HCT116 (cell line): ENCODE measurements at regions not wholly inside any gene's neighbourhood (a gene's known extent, or its start where the extent isn't known, plus 50 kb on each side); places are given as distances from the start of the nearest gene placed in this dataset.

Experiments
- ATAC-seq: fragments of 200-7000 bp; cut with Tn5 transposase; 2 replicates; pipeline ENCODE4 v1.9.1; 2020; ENCODE audit warnings: mild to moderate bottlenecking, moderate library complexity
- BruUV-seq: library from RNA; stranded (reverse); fragments of 400-500 nt; replicated peaks from 2 replicates; lab custom pipeline; 2021; lab: Mats Ljungman, UMichigan
- CTCF ChIA-PET: fragments of 300-600 bp; sonication (Branson Sonifier 250); formaldehyde crosslinking; loops from one replicate; lab custom pipeline; 2021; ENCODE audit warnings: antibody characterized with exemption; lab: Charles Lee
- POLR2A ChIA-PET: fragments of 300-600, 350-600 bp; sonication (Branson Sonifier 250); formaldehyde crosslinking; loops from one replicate; lab custom pipeline; 2021; ENCODE audit warnings: antibody characterized with exemption; lab: Charles Lee
- RAD21 ChIA-PET, 2 experiments: fragments of 300-600 bp; sonication (Branson Sonifier 250); formaldehyde crosslinking; loops; one replicate each; lab custom pipeline; 2023; ENCODE audit warnings: low total read pairs in 2 of 2; ENCODE audit not compliant: uncharacterized antibody in 2 of 2, unreplicated experiment in 2 of 2, low non-redundant PET in 1 of 2; lab: Charles Lee
- DNase-seq: peaks from one replicate; pipeline ENCODE4 v3.0.0-alpha.2; 2010; ENCODE audit warnings: low read depth, low spot score
- H2AFZ ChIP-seq: fragments of 200-600 bp; shearing (Covaris generic), sonication (generic); 2 replicates; pipeline ENCODE4 v1.6.1; 2017; ENCODE audit warnings: low read depth, mixed run types, mixed read lengths, antibody characterized with exemption, low read length; ENCODE audit not compliant: poor library complexity, severe bottlenecking
- H3K27ac ChIP-seq: 2 replicates; pipeline ENCODE4 v1.5.1; 2012; ENCODE audit warnings: low read depth, low read length
- H3K27me3 ChIP-seq: fragments of 200-600 bp; sonication (generic); 2 replicates; pipeline ENCODE4 v1.6.1; 2016; ENCODE audit warnings: mixed run types, low read length, mixed read lengths; ENCODE audit not compliant: insufficient read depth
- H3K36me3 ChIP-seq, 2 experiments: fragments of 200-500 bp in 1 of 2; fragments of 200-600 bp in 1 of 2; sonication (Bioruptor generic) in 1 of 2; sonication (generic) in 1 of 2; 2 replicates each; pipeline versions ENCODE4 v1.5.1 to v1.6.1; 2014 to 2016; ENCODE audit warnings: low read length in 2 of 2, inconsistent platforms in 1 of 2, mixed read lengths in 1 of 2, mixed run types in 1 of 2; ENCODE audit not compliant: insufficient read depth in 2 of 2, control insufficient read depth in 1 of 2
- H3K4me1 ChIP-seq, 2 experiments: fragments of 200-600 bp in 1 of 2; sonication (generic) in 1 of 2; 2 replicates each; pipeline versions ENCODE4 v1.5.1 to v1.6.1; 2012 to 2017; ENCODE audit warnings: low read length in 2 of 2, inconsistent platforms in 1 of 2, mild to moderate bottlenecking in 1 of 2, mixed read lengths in 1 of 2, mixed run types in 1 of 2, moderate library complexity in 1 of 2; ENCODE audit not compliant: insufficient read depth in 2 of 2, control insufficient read depth in 1 of 2
- H3K4me2 ChIP-seq: fragments of 200-600 bp; sonication (generic); 2 replicates; pipeline ENCODE4 v1.6.1; 2017; ENCODE audit warnings: mixed run types, low read length, mixed read lengths
- H3K4me3 ChIP-seq, 2 experiments: fragments of 200-600 bp in 1 of 2; sonication (generic) in 1 of 2; replicated peaks in 1 of 2; 2 replicates each; pipeline ENCODE4 v1.5.1; 2011 to 2016; ENCODE audit warnings: low read length in 2 of 2, control low read depth in 1 of 2, low read depth in 1 of 2, mild to moderate bottlenecking in 1 of 2, mixed read lengths in 1 of 2, mixed run types in 1 of 2
- H3K79me2 ChIP-seq: fragments of 200-600 bp; sonication (generic); 2 replicates; pipeline ENCODE4 v1.6.1; 2017; ENCODE audit warnings: mild to moderate bottlenecking, mixed run types, low read length, moderate library complexity, mixed read lengths; ENCODE audit not compliant: insufficient read depth
- H3K9ac ChIP-seq: fragments of 200-600 bp; sonication (generic); 2 replicates; pipeline ENCODE4 v1.6.1; 2016; ENCODE audit warnings: low read length, mixed read lengths
- H3K9me2 ChIP-seq: fragments of 200-600 bp; sonication (generic), shearing (Covaris generic); 2 replicates; pipeline ENCODE4 v1.6.1; 2017; ENCODE audit warnings: mixed run types, mild to moderate bottlenecking, moderate library complexity; ENCODE audit not compliant: insufficient read depth
- H3K9me3 ChIP-seq, 2 experiments: fragments of 200-500 bp in 1 of 2; fragments of 200-600 bp in 1 of 2; sonication (Bioruptor generic) in 1 of 2; sonication (generic) in 1 of 2; 2 replicates each; pipeline ENCODE4 v1.6.1; 2014 to 2017; ENCODE audit warnings: low read length in 2 of 2, mixed read lengths in 2 of 2, inconsistent platforms in 1 of 2, low read depth in 1 of 2, mild to moderate bottlenecking in 1 of 2, mixed run types in 1 of 2, moderate library complexity in 1 of 2; ENCODE audit not compliant: control insufficient read depth in 1 of 2, insufficient read depth in 1 of 2
- H4K20me1 ChIP-seq: fragments of 200-600 bp; sonication (generic), shearing (Covaris generic); 2 replicates; pipeline ENCODE4 v1.6.1; 2017; ENCODE audit warnings: mixed run types, mild to moderate bottlenecking, moderate library complexity; ENCODE audit not compliant: insufficient read depth
- CBX3 ChIP-seq: IDR thresholded peaks from 2 replicates; pipeline ENCODE4 v1.6.1; 2012; ENCODE audit warnings: low read depth
- CEBPB ChIP-seq: IDR thresholded peaks from 2 replicates; pipeline ENCODE4 v1.6.1; 2012; ENCODE audit warnings: low read depth
- EGR1 ChIP-seq: IDR thresholded peaks from 2 replicates; pipeline ENCODE4 v1.6.1; 2012; ENCODE audit warnings: low read depth
- EZH2 ChIP-seq: fragments of 200-600 bp; sonication (generic); IDR thresholded peaks from 2 replicates; pipeline ENCODE4 v1.6.1; 2017; ENCODE audit warnings: antibody characterized with exemption, mixed run types
- EZH2phosphoT487 ChIP-seq: fragments of 200-600 bp; IDR thresholded peaks from 2 replicates; pipeline ENCODE4 v1.6.1; 2018; ENCODE audit warnings: antibody characterized with exemption, borderline replicate concordance
- FOSL1 ChIP-seq: IDR thresholded peaks from 2 replicates; pipeline ENCODE4 v1.6.1; 2012; ENCODE audit warnings: low read depth
- JUND ChIP-seq: IDR thresholded peaks from 2 replicates; pipeline ENCODE4 v1.6.1; 2012
- RAD21 ChIP-seq: IDR thresholded peaks from 2 replicates; pipeline ENCODE4 v1.6.1; 2012; ENCODE audit warnings: low read depth, mild to moderate bottlenecking
- REST ChIP-seq: IDR thresholded peaks from 2 replicates; pipeline ENCODE4 v1.6.1; 2012; ENCODE audit warnings: low read depth
- SIN3A ChIP-seq: IDR thresholded peaks from 2 replicates; pipeline ENCODE4 v1.6.1; 2012; ENCODE audit warnings: low read depth
- YY1 ChIP-seq: IDR thresholded peaks from 2 replicates; pipeline ENCODE4 v1.6.1; 2011; ENCODE audit warnings: low read length, low read depth, moderate library complexity, mild to moderate bottlenecking; ENCODE audit not compliant: insufficient replicate concordance; ENCODE audit errors: extremely low read depth
- ZFX ChIP-seq: fragments of 450-650 bp; IDR thresholded peaks from 2 replicates; pipeline ENCODE4 v1.6.1; 2017
- ZNF274 ChIP-seq: fragments of 200-500 bp; sonication (Bioruptor generic); IDR thresholded peaks from 2 replicates; pipeline ENCODE4 v1.6.1; 2014; ENCODE audit warnings: mild to moderate bottlenecking, low read depth, low read length, inconsistent platforms
- intact Hi-C: fragments of 100-400 bp; cut with micrococcal nuclease; formaldehyde crosslinking; loops from 2 replicates; pipeline ENCODE4 v1.10.0; 2022
- TF ChIP-seq, protein P1 (sequence below), 3 experiments: fragments of 200-600 bp in 1 of 3; sonication (generic) in 1 of 3; IDR thresholded peaks in 2 of 3; conservative IDR thresholded peaks in 1 of 3; 2 replicates each; pipeline ENCODE4 v1.5.1; 2012 to 2017; ENCODE audit warnings: low read depth in 2 of 3, low read length in 2 of 3, antibody characterized with exemption in 1 of 3, borderline replicate concordance in 1 of 3, control low read depth in 1 of 3, mild to moderate bottlenecking in 1 of 3, mixed read lengths in 1 of 3, mixed run types in 1 of 3, moderate library complexity in 1 of 3; ENCODE audit not compliant: insufficient read depth in 1 of 3

- DNase-seq (no peak), ATAC-seq (no peak)
- H3K9me2 ChIP-seq, result no peaks in the 10 kb centered on the region
- no peak overlapping the region for H2AFZ ChIP-seq
- no peaks in the 10 kb centered on the region for H3K4me1 ChIP-seq
- no peak overlapping the region for H3K4me2 ChIP-seq
- CTCF ChIA-PET, result no interaction called here
- no peaks in the 10 kb centered on the region for H3K27me3 ChIP-seq
- RAD21 ChIA-PET, result no interaction called here
- no peaks in the 10 kb centered on the region for H3K36me3 ChIP-seq
- H3K9me3 ChIP-seq, result no peaks in the 10 kb centered on the region
- BruUV-seq, result no TSS peak
- H3K4me3 ChIP-seq, result no peak overlapping the region
- intact Hi-C loops, result no loop called here
- H3K79me2 ChIP-seq, result no peaks in the 10 kb centered on the region
- H4K20me1 ChIP-seq, result no peaks in the 10 kb centered on the region
- POLR2A ChIA-PET, result no interaction called here
- no peak overlapping the region for H3K27ac ChIP-seq
- H3K9ac ChIP-seq, result no peak overlapping the region
- no peak for TF ChIP-seq EZH2phosphoT487
- no peak for TF ChIP-seq EZH2
- TF ChIP-seq CBX3, result no peak
- no peak for TF ChIP-seq CEBPB
- TF ChIP-seq JUND, result no peak
- no peak for TF ChIP-seq RAD21
- no peak for TF ChIP-seq ZFX
- no peak for TF ChIP-seq EGR1
- no peak for TF ChIP-seq YY1
- TF ChIP-seq, protein P1, sequence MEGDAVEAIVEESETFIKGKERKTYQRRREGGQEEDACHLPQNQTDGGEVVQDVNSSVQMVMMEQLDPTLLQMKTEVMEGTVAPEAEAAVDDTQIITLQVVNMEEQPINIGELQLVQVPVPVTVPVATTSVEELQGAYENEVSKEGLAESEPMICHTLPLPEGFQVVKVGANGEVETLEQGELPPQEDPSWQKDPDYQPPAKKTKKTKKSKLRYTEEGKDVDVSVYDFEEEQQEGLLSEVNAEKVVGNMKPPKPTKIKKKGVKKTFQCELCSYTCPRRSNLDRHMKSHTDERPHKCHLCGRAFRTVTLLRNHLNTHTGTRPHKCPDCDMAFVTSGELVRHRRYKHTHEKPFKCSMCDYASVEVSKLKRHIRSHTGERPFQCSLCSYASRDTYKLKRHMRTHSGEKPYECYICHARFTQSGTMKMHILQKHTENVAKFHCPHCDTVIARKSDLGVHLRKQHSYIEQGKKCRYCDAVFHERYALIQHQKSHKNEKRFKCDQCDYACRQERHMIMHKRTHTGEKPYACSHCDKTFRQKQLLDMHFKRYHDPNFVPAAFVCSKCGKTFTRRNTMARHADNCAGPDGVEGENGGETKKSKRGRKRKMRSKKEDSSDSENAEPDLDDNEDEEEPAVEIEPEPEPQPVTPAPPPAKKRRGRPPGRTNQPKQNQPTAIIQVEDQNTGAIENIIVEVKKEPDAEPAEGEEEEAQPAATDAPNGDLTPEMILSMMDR (IDR thresholded peaks at IDR 0.05 in 2 of 3, conservative IDR thresholded peaks at IDR 0.05 in 1 of 3; ENCODE audit: borderline replicate concordance in 1 of 3, insufficient read depth in 1 of 3, low read depth in 2 of 3, low read length in 2 of 3), result no peak
- TF ChIP-seq REST, result no peak
- TF ChIP-seq SIN3A, result no peak
- TF ChIP-seq ZNF274, result no peak
- TF ChIP-seq FOSL1, result no peak
- TF ChIP-seq, all 23 proteins: peak for 0
Measured at GRCh38 chr11:115920841-115921480, 416.7 kb upstream of the CADM1 start.
